ENCODE measurements at regions not wholly inside any gene's neighbourhood (a gene's known extent, or its start where the extent isn't known, plus 50 kb on each side); places are given as distances from the start of the nearest gene placed in this dataset.

DNA sequence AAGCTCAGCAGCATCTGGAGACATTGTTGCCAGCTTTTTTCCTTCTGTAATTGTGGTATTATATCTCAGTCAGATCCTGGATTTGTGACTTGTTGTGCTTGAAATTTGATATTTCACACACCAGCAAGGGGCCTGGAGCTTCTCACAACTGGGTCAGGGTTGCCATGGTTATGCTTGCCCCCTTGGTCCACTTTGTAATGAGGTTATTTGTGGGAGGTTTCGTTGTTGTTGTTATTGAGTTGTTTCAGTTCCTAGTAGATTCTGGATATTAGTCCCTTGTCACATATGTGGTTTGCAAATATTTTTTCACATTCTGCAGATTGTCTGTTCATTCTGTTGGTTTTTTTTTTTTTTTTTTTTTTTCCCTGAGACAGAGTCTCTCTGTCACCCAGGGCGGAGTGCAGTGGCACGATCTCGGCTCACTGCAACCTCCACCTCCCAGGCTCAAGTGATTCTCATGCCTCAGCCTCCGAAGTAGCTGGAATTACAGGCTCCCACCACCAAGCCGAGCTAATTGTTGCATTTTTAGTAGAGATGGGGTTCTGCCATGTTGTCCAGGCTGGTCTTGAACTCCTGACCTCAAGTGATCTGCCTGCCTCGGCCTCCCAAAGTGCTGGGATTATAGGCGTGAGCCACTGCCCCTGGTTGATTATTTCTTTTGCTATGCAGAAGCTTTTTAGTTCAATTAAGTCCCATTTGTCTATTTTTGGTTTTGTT lies 80.6 kb upstream of the ETV6 start:
- DNase-seq: no peak

DNA sequence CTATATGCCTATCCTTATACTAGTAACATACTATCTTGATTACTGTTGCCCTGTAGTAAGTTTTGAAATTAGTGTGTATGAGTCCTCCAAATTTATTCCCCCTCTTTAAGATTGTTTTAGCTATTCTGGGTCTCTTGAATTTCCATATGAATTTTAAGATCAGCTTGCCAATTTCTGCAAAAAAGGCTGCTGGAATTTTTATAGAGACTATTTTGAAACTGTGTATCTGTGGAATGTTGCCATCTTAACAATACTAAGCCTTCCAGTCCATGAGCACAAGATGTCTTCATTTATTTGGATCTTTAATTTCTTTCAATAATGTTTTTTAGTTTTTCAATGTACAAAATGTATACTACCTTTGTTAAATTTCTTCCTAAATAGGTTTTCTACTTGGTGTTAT lies 79.8 kb upstream of the ETV6 start:
- no peak for DNase-seq

DNA sequence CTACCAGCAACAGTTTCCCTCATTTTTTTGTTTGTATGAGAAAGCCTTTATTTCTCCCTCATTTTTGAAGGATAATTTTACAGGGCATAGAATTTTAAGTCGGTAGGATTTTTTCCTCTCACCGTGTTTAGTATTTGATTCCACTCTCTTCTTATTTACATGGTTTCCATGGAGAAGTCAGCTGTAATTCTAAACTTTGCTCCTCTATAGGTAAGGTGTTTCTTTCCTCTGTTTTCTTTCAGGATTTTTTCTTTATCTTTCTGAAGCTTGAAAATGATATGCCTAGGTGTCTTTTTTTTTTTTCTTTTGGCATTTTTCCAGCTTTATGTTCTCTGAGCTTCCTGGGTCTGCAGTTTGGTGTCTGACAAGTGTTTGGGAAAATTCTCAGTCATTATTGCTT lies 75.6 kb upstream of the ETV6 start:
- DNase-seq: no peak

DNA sequence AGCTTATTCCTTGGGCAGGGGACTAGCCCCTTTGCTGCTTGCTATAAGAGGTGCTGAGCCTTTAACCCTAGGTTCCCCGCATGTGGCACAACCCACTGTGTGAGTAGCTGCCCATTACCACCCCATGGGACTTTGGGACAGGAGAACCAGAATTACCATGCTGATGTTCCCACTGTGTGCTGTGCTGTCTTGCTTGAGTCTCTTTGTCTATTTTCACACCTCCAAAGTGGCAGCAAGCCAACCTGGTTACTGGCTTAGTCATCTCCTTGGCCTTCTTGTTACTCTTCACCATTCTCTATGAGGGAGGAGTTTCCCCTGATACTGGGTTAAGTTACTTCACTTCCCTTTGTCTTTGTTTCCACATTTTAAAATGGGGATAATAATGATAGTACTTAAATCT lies 73.4 kb upstream of the ETV6 start:
- peak; percentile 20 for DNase-seq

DNA sequence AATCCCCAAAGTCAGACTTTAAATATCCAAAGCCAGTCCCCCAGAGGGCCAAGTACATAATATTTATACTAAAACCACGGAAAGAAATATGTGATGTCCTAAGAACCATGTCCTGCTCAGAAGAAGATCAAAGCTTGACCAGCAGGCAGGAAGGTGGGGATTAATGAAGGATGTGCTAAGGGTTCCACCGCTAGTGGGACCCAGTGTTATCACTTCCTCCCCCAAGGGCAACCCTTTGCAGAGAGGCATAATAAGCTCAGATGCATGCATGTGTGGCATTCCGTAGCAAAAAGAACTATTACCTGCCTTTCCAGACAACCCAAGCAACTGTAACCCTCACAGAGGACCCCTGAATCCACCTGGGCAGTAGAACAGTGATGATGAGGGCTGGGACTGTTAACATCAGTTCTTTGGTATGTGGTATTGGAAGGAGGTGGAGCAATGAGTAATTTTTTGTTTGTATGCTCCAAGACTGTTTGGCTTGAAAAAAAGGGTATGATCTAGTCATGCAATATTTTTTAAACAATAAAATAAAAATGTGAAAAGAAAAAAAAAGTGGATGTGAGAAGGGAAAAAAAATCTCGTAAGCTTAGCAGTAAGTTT lies 71.7 kb upstream of the ETV6 start:
- DNase-seq: no peak

DNA sequence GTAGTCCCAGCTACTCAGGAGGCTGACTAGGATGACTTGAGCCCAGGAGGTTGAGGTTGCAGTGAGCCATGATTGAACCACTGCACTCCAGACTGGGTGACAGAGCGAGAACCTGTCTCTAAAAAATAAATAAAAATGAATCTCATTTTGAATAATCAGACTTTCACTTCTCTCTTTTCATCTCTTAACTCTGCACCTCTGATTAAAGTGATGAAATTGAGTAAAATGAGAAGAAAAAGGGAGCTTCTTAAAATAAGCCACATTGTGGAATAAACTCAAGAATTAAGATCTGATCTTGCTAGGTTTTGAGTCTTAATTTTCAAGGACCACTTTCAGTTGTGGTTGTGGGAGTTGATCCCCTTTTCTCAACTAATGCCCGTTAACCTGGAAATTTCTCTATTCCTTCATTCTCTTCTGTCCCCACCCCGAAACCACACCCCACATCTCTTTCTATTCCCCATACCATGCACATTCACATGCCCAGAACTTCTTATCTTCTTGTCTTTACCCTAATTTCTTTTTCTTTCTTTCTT lies 70.9 kb upstream of the ETV6 start:
- no peak for DNase-seq

DNA sequence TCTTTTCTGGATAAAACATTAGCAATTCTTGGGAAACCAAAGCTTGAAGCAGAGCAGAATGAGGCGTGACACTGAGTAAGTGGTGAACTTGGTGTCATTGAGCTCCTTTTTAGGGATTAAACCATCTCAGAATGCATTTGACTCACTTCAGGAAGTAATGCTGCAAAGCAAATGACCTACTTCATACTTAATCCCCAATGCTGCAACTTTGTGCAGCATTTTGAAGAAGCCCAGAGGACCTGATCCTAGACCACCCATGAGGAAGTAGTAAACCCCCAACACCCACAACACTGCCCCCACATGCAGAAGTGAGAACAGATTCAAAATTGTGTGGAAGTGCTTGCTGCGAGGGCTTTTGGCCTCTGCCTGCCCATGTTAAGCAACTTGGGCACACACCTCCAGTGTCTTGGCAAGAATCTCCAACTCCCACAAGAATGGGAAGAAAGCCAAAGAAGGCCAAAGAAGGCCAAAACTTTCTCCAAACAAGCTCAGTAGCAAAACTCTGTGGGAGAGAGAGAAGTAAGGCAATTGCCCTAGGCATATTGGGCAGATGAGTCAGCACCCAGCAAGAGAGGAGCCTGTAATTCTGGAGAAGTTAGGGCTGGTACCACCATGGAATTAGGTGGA lies 69.2 kb upstream of the ETV6 start:
- DNase-seq: no peak

DNA sequence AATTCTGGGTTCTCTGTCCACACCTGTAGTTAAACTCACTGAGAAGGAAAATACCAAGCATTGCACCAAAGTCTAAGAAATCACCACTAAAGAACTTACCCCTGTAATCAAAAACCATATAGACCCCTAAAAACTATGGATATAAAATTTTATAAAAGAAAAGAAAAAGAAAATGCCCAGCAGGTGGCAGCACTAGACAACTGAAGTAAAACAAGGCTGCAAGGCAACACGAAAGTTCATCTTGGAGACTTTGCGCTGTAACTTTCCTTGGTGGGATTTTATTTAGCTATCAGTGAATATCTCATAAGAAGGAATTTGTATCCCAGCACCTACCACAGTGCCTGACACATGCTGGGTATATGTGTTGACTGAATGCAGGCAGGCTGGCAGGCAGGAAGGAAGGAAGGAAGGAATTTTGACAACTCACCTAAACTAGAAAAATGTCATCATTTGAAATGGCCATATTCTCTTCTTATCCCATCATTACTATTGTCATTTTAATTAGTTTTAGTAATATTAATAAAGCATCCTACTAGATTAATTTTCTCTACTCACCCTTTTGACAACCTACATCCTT lies 68.2 kb upstream of the ETV6 start:
- peak; percentile 62 for DNase-seq

DNA sequence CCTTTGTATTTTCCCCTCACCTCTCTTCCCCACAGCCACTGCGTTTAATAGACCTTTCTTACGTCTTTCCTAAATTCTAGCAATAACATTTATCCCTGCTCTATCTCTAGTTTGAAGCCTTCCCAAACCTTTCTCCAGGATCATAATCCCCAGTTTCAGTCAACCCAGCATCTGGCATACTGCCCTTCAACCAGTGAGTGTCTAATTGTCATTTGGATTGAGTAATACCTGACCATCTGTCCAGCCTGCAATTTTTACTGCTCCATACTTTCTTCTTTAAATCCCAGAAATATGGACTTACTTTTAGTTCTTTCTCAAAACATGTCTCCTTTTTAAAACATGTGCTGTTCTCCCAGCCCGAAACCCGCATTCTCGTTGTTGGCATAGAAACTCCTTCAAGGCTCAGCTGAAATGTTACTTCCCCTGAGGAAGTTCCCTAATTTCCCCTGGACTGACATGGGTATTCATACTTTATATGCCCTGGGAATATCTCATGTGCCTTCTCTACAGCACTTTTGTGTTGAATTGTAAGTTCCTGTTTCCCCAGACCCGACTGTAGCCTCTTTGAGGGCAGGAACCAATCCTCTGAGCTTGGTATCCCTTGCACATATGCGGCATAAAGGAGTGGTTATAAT lies 65.1 kb upstream of the ETV6 start:
- no peak for DNase-seq

DNA sequence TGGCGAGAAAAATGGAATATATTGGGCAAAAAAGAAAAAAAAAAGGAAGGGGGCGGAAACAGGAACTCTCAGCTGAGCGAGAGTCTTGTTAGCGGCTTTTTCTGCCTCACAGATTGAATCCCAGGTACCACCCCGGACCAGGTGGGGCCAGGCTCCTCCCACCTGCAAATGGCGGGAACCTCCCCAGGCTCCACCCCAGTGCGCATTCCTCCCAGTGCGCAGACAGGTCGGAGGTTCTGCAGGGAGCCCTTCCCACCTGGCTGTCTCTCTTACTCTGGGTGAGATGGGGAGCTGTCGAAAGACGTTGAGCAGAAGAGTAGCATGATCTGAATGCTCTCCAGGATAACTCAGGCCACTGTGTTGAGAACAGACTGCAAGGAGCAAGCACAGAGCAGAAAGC lies 57.0 kb upstream of the ETV6 start:
- DNase-seq: no peak

DNA sequence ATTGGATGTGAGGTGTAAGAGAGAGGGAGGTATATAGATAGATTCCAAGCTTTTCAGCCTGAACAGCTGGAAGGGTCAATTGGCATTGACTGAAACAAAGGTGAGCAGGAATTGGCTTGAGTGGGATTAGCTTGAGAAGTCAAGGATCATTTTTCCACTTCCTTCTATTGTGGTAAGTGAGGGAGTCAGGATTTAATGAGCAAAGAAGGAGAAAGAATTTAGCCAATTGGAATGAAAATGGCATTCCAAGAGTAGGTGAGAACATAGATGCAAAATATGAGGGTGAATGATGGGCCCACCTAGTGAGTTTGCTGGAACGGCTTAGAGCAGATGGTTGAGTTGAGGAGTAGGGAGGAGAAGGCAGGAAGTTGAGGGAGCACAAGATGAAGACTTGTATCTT lies 56.5 kb upstream of the ETV6 start:
- no peak for DNase-seq

DNA sequence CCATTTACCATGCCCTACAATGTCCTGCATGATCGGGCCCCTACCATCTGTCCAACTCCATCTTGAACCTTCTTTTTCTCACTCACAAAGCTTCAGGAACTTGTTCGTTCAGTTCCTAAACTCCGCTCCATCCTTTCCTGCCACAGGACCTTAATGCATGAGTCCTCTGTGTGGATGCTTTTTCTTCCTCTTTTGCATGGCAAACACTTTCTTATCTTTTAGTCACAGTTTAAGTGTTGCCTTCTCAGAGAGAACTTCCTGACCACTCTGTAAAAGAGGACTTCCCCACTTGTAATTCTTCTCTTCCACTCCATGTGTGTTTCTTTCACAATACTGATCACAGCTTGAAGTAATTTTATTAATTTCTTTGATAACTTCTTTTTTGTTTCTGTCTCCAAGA lies 54.4 kb upstream of the ETV6 start:
- DNase-seq: no peak

DNA sequence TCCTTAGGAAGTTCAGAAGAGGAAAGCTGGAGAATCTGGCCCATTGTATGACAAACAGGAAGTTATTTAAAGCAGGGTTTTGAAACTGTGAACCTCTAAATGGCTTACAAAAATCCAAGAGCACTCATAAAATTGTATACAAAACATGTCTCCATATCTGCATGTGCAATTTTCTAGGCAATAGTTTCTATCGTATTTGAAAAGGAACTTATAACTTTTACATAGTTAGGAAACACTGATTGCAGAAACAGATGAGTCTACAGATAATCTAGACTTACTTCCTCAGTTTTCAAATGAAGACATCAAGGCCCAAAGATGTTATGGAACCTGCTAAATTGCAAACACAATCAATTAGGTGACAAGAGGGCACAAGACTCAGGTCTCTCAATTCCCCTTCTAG lies 53.3 kb upstream of the ETV6 start:
- DNase-seq: no peak

DNA sequence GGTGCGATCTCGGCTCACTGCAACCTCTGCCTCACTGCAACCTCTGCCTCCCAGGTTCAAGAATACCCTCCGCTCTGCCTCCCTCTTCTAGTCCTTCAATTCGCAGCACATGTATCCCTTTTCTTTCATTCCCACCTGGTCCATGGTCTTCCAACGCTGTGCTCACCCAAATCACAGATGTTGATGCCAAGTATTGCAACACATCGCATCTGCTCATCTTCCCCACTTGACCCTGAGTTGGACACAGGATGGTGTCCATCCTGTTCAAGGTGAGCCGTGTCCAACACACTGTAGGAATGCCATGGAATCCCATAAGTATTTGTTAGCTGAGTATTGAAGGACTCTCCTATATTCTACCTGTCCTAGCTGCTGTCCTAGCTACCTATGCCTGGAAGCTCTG lies 50.6 kb upstream of the ETV6 start:
- no peak for DNase-seq
